ENCODE measurements at regions not wholly inside any gene's neighbourhood (a gene's known extent, or its start where the extent isn't known, plus 50 kb on each side); places are given as distances from the start of the nearest gene placed in this dataset.
"Not testable (repeated sequence)": the region's sequence is repeated elsewhere in the genome, so short reads cannot be mapped to it uniquely, and the experiment has no call there.

GRCh38 chr1:79204779-79205479 lies 198.4 kb upstream of the ADGRL4 start:
- DNase-seq, result no peak

- DNase-seq, result no peak
Observed at GRCh38 chr1:79198832-79199231, 192.3 kb upstream of the ADGRL4 start.

GRCh38 chr1:79197421-79197820 lies 190.9 kb upstream of the ADGRL4 start:
- no peak for DNase-seq

- no peak for DNase-seq
Observed at GRCh38 chr1:79196211-79196610, 189.7 kb upstream of the ADGRL4 start.

- DNase-seq, result no peak
Observed at GRCh38 chr1:79193211-79194079, 186.9 kb upstream of the ADGRL4 start.

GRCh38 chr1:79190074-79190473 lies 183.5 kb upstream of the ADGRL4 start:
- DNase-seq, result no peak

- no peak for DNase-seq
Observed at GRCh38 chr1:79188337-79188736, 181.8 kb upstream of the ADGRL4 start.

- DNase-seq, result no peak
Observed at GRCh38 chr1:79186260-79186659, 179.7 kb upstream of the ADGRL4 start.

GRCh38 chr1:79177844-79178243 lies 171.3 kb upstream of the ADGRL4 start:
- DNase-seq, result no peak

- DNase-seq, result no peak
Observed at GRCh38 chr1:79161077-79161476, 154.5 kb upstream of the ADGRL4 start.

GRCh38 chr1:79155991-79156390 lies 149.5 kb upstream of the ADGRL4 start:
- no peak for DNase-seq

GRCh38 chr1:79151006-79151796 lies 144.7 kb upstream of the ADGRL4 start:
- no peak for DNase-seq

GRCh38 chr1:79150576-79150975 lies 144.0 kb upstream of the ADGRL4 start:
- DNase-seq, result no peak

- not testable (repeated sequence) for DNase-seq
Observed at GRCh38 chr1:79138227-79138626, 131.7 kb upstream of the ADGRL4 start.

GRCh38 chr1:79133774-79134364 lies 127.3 kb upstream of the ADGRL4 start:
- no peak for DNase-seq

- no peak for DNase-seq
Observed at GRCh38 chr1:79131626-79132025, 125.1 kb upstream of the ADGRL4 start.

- DNase-seq, result no peak
Observed at GRCh38 chr1:79129914-79130313, 123.4 kb upstream of the ADGRL4 start.

- no peak for DNase-seq
Observed at GRCh38 chr1:79128722-79129121, 122.2 kb upstream of the ADGRL4 start.

- no peak for DNase-seq
Observed at GRCh38 chr1:79124756-79125155, 118.2 kb upstream of the ADGRL4 start.

GRCh38 chr1:79122521-79122920 lies 116.0 kb upstream of the ADGRL4 start:
- DNase-seq, result no peak

GRCh38 chr1:79117376-79117775 lies 110.8 kb upstream of the ADGRL4 start:
- DNase-seq, result no peak

- DNase-seq, result no peak
Observed at GRCh38 chr1:79113836-79114235, 107.3 kb upstream of the ADGRL4 start.

GRCh38 chr1:79110749-79111148 lies 104.2 kb upstream of the ADGRL4 start:
- DNase-seq, result no peak

Measured in NCI-H1694 (cell line).